Breast epithelium (tissue), 4 donors: ENCODE measurements at regions not wholly inside any gene's neighbourhood (a gene's known extent, or its start where the extent isn't known, plus 50 kb on each side); places are given as distances from the start of the nearest gene placed in this dataset.
A peak's percentile ranks its signal among the peaks of the same experiment; 100 is the strongest.

Experiments used
- DNase-seq, 2 donors: peaks; one replicate each; pipeline ENCODE4 v3.0.0-alpha.2; 2019; ENCODE audit warnings: low spot score in 2 of 2
- H3K27ac ChIP-seq, 2 donors: fragments of 200-600 bp; sonication (generic) in 1 of 2; one replicate each; pipeline ENCODE4 v1.5.1; 2016 to 2019; ENCODE audit warnings: mild to moderate bottlenecking in 1 of 2
- H3K27me3 ChIP-seq, 2 donors: fragments of 200-600 bp; sonication (generic) in 1 of 2; one replicate each; pipeline versions ENCODE4 v1.5.1 to v1.6.0; 2017 to 2019; ENCODE audit warnings: control low read depth in 1 of 2, mild to moderate bottlenecking in 1 of 2
- H3K36me3 ChIP-seq: fragments of 200-600 bp; one replicate; pipeline ENCODE4 v1.5.1; 2019
- H3K4me1 ChIP-seq, 2 donors: fragments of 200-600 bp; sonication (generic); one replicate each; pipeline ENCODE4 v1.5.1; 2016 to 2019; ENCODE audit warnings: control low read depth in 1 of 2
- H3K4me3 ChIP-seq, 3 donors: fragments of 200-600 bp; sonication (generic); 1 replicate in 2 of 3; 2 replicates in 1 of 3; pipeline ENCODE4 v1.5.1; 2016 to 2019; ENCODE audit warnings: mild to moderate bottlenecking in 3 of 3, moderate library complexity in 2 of 3
- H3K9me3 ChIP-seq, 2 donors: fragments of 200-600 bp; sonication (generic) in 1 of 2; one replicate each; pipeline ENCODE4 v1.5.1; 2016 to 2019; ENCODE audit warnings: control low read depth in 1 of 2
- CTCF ChIP-seq, 3 donors: fragments of 450-650 bp; IDR thresholded peaks; one replicate each; pipeline ENCODE4 v1.5.1; 2016 to 2017; ENCODE audit warnings: antibody characterized with exemption in 3 of 3, mild to moderate bottlenecking in 3 of 3, moderate library complexity in 3 of 3
- POLR2A ChIP-seq: fragments of 450-650 bp; IDR thresholded peaks from one replicate; pipeline ENCODE4 v1.6.1; 2016; ENCODE audit warnings: antibody characterized with exemption, mild to moderate bottlenecking, moderate library complexity
- POLR2AphosphoS5 ChIP-seq, 3 donors: sonication (generic); formaldehyde crosslinking; IDR thresholded peaks; one replicate each; pipeline ENCODE4 v1.6.1; 2017; ENCODE audit warnings: antibody characterized with exemption in 3 of 3
- intact Hi-C: fragments of 100-400 bp; cut with DNase I; formaldehyde crosslinking; loops from one replicate; pipeline ENCODE4 v1.15.1; 2023; ENCODE audit warnings: low total_unique reads

- no peaks in the 10 kb centered on the region for H3K27me3 ChIP-seq
- H3K36me3 ChIP-seq = no peaks in the 10 kb centered on the region
- H3K27ac ChIP-seq = no peak overlapping the region
- TF ChIP-seq POLR2AphosphoS5 (IDR thresholded peaks at IDR 0.05) (no peak), CTCF (IDR thresholded peaks at IDR 0.05) (peak in 1 of 3 donors; percentile 26)
- DNase-seq = no peak
- H3K9me3 ChIP-seq = peaks cover 0 to 12% of the 10 kb centered on the region in 2 donors
- intact Hi-C loops = no loop called here
- no peaks in the 10 kb centered on the region for H3K4me1 ChIP-seq
- no peak overlapping the region for H3K4me3 ChIP-seq
These were observed 491.0 kb downstream of the CDH2 start for GRCh38 chr18:27685807-27686412.

- Histone ChIP-seq H3K4me3 (no peak overlapping the region), H3K4me1 (no peaks in the 10 kb centered on the region), H3K9me3 (peaks cover 0 to 12% of the 10 kb centered on the region in 2 donors), H3K27ac (no peak overlapping the region), H3K27me3 (no peaks in the 10 kb centered on the region), H3K36me3 (no peaks in the 10 kb centered on the region)
- no peak for DNase-seq
- TF ChIP-seq POLR2A (no peak), POLR2AphosphoS5 (IDR thresholded peaks at IDR 0.05) (no peak), CTCF (IDR thresholded peaks at IDR 0.05) (no peak)
- intact Hi-C loops = no loop called here
These were observed 491.8 kb downstream of the CDH2 start for GRCh38 chr18:27685091-27685490.

- no peaks in the 10 kb centered on the region for H3K9me3 ChIP-seq
- no peaks in the 10 kb centered on the region for H3K4me1 ChIP-seq
- no peaks in the 10 kb centered on the region for H3K36me3 ChIP-seq
- no peaks in the 10 kb centered on the region for H3K27me3 ChIP-seq
- no peak overlapping the region for H3K4me3 ChIP-seq
- no peak for DNase-seq
- TF ChIP-seq POLR2A (no peak), POLR2AphosphoS5 (IDR thresholded peaks at IDR 0.05) (no peak), CTCF (IDR thresholded peaks at IDR 0.05) (no peak)
- H3K27ac ChIP-seq = no peak overlapping the region
- intact Hi-C loops = no loop called here
These were observed 489.3 kb upstream of the CHST9 start for GRCh38 chr18:27674411-27674810.

- intact Hi-C loops = no loop called here
- no peaks in the 10 kb centered on the region for H3K36me3 ChIP-seq
- TF ChIP-seq POLR2A (no peak), POLR2AphosphoS5 (IDR thresholded peaks at IDR 0.05) (no peak), CTCF (IDR thresholded peaks at IDR 0.05) (no peak)
- no peaks in the 10 kb centered on the region for H3K27me3 ChIP-seq
- DNase-seq = no peak
- no peaks in the 10 kb centered on the region for H3K9me3 ChIP-seq
- H3K27ac ChIP-seq = no peak overlapping the region
- no peaks in the 10 kb centered on the region for H3K4me1 ChIP-seq
- H3K4me3 ChIP-seq = no peak overlapping the region
These were observed 488.8 kb upstream of the CHST9 start for GRCh38 chr18:27673861-27674260.

- Histone ChIP-seq H3K4me1 (no peaks in the 10 kb centered on the region), H3K9me3 (no peaks in the 10 kb centered on the region), H3K27me3 (no peaks in the 10 kb centered on the region), H3K4me3 (no peak overlapping the region), H3K27ac (no peak overlapping the region), H3K36me3 (no peaks in the 10 kb centered on the region)
- no peak for TF ChIP-seq POLR2AphosphoS5 (IDR thresholded peaks at IDR 0.05)
- TF ChIP-seq POLR2A = no peak
- no peak for TF ChIP-seq CTCF (IDR thresholded peaks at IDR 0.05)
- intact Hi-C loops = no loop called here
- no peak for DNase-seq
These were observed 483.1 kb upstream of the CHST9 start for GRCh38 chr18:27668158-27668557.
